ENCODE measurements at regions not wholly inside any gene's neighbourhood (a gene's known extent, or its start where the extent isn't known, plus 50 kb on each side); places are given as distances from the start of the nearest gene placed in this dataset.

DNA sequence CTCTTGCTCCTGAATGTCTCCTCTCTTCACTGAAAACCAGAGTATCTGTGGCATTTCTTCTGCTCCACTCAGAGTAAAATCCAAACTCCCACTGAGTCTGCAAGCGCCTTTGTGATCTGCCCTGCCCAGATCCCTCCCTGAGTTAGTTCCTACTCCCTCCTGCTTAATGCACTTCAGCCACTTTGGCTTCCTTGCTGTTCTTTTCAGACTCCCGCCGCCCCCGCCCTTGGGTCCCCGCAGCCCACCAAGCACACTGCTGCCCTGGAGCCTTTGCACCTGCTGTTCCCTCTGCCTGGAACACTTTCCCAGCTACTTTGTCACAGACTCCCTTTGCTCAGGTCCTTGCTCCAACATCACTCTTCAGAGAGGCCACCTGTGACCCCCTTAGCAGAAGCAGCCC is 127.2 kb upstream of the SLC25A48 start:
- no peak for FAIRE-seq
- DNase-seq (ENCODE audit: insufficient read length): no peak
- no peak for TF ChIP-seq POLR2AphosphoS5 (IDR thresholded peaks at IDR 0.05; ENCODE audit: low read depth, low read length)
- TF ChIP-seq POLR2A (IDR thresholded peaks at IDR 0.05; ENCODE audit: low read depth, low read length): no peak
- no peak for TF ChIP-seq TAF1 (IDR thresholded peaks at IDR 0.05; ENCODE audit: borderline replicate concordance, low read depth, low read length)

DNA sequence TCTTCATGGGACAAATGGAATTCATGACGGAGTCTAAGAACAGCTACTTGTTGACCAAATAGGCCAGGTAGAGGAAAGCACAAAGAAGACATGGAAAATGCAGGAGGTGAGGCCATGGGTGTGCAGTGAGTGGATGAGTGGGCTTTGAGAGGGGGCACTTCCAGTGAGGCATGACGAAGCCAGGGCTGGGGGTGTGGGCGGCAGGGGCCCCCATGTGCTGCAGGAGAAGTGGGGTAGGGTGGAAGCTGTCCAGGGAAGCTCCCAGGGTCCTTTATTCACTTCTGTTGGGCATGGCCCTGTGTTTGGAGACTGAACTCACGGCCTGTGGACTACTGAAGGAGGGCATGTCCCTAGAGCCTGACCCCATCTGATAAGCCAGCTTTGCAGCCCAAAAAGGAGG is 127.6 kb upstream of the SLC25A48 start:
- no peak for FAIRE-seq
- TF ChIP-seq POLR2A (IDR thresholded peaks at IDR 0.05; ENCODE audit: low read depth, low read length): no peak
- no peak for TF ChIP-seq TAF1 (IDR thresholded peaks at IDR 0.05; ENCODE audit: borderline replicate concordance, low read depth, low read length)
- TF ChIP-seq POLR2AphosphoS5 (IDR thresholded peaks at IDR 0.05; ENCODE audit: low read depth, low read length): no peak
- DNase-seq (ENCODE audit: insufficient read length): no peak

DNA sequence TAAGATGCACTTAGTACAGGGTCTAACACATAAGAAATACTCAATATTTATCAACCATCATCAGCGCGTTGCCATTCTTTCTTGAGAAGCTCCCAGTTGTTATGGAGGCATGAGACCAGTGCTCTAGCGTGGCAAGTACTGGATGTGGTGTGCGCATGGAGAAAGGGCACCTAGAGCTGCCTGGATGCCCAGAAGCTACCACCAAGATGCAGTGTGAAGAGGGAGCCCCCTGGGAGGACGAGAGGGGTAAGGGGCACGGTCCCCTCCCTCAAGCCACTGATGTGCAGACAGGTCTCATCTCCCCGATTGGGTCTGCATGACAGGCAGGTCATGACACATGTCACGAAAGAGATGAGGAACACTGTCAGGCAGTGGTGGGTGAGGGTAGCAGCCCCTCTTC is 127.7 kb upstream of the CXCL14 start:
- DNase-seq (ENCODE audit: insufficient read length) (no peak), FAIRE-seq (no peak)
- no peak for TF ChIP-seq TAF1 (IDR thresholded peaks at IDR 0.05; ENCODE audit: borderline replicate concordance, low read depth, low read length)
- TF ChIP-seq POLR2A (IDR thresholded peaks at IDR 0.05; ENCODE audit: low read depth, low read length): no peak
- TF ChIP-seq POLR2AphosphoS5 (IDR thresholded peaks at IDR 0.05; ENCODE audit: low read depth, low read length): no peak

DNA sequence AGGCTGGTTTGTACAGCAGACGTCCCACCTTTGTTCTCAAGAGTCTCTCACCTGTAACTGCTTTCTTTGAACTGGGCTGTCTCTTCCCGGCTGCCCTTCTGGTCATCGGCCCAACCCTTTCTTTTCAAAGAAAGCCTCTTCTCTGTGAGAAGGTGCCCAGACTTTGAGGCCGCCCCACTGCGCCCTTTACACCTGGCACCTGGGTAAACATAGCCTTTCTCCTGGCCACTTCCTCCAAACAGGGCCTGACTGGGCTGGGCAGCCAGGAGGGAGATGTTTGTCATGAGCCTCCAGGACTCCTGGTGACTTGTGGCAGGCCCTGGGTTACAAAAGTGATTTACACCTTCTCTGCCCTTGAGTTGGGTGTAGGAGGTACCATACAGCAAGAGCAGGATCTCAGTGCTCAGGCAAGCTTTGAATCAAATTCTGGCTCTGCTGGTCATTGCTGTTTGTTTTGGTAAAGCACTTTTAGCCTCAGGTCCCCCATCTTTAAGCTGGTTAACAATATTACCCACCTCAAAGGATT is 127.2 kb upstream of the CXCL14 start:
- DNase-seq (ENCODE audit: insufficient read length) (no peak), FAIRE-seq (no peak)
- TF ChIP-seq POLR2AphosphoS5 (IDR thresholded peaks at IDR 0.05; ENCODE audit: low read depth, low read length): no peak

DNA sequence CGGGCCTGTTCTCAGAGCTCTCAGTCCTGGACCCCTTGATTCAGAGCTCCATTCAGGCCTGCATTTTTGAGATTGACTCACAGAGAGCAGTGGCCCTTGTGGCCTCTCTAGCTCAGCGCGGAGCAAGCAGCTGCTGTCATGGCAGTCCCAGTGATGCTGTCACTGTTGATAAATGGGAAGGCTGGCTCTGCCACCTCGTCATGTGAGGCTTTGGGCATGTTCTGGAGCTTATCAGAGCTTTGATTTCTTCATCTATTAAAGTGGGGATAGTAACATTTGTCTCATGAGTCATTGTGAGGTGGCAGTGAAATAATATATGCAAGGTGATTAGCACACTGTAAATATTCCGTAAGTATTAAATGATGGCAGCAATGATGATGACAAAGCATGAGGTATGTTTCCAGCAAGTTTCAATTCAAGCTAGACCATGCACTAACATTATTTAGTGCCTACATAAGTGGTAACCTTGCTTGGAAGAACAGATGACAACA is 126.4 kb upstream of the CXCL14 start:
- FAIRE-seq: no peak
- TF ChIP-seq POLR2AphosphoS5 (IDR thresholded peaks at IDR 0.05; ENCODE audit: low read depth, low read length) (no peak), POLR2A (IDR thresholded peaks at IDR 0.05; ENCODE audit: low read depth, low read length) (no peak), TAF1 (IDR thresholded peaks at IDR 0.05; ENCODE audit: borderline replicate concordance, low read depth, low read length) (no peak)
- DNase-seq (ENCODE audit: insufficient read length): no peak

DNA sequence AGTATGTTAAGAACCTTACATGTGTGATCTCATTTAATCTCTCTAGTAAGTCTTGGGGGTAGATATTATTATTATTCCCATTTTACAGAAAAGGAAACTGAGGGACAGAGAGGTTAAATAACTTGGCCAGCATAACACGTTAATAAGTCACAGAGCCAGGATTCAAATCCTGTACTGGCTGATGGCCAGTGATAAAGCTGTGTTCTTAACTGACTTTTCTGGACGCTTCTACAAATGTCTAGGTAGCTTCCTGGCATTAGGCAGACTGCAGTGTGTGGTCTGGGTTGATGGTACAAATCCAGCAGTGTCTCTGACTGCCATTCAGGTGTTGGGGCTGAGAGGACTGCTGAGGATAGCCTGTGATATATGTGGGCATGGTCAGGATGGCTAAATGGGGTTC is 125.8 kb upstream of the CXCL14 start:
- TF ChIP-seq TAF1 (IDR thresholded peaks at IDR 0.05; ENCODE audit: borderline replicate concordance, low read depth, low read length) (no peak), POLR2A (IDR thresholded peaks at IDR 0.05; ENCODE audit: low read depth, low read length) (no peak), POLR2AphosphoS5 (IDR thresholded peaks at IDR 0.05; ENCODE audit: low read depth, low read length) (no peak)
- DNase-seq (ENCODE audit: insufficient read length) (no peak), FAIRE-seq (no peak)

DNA sequence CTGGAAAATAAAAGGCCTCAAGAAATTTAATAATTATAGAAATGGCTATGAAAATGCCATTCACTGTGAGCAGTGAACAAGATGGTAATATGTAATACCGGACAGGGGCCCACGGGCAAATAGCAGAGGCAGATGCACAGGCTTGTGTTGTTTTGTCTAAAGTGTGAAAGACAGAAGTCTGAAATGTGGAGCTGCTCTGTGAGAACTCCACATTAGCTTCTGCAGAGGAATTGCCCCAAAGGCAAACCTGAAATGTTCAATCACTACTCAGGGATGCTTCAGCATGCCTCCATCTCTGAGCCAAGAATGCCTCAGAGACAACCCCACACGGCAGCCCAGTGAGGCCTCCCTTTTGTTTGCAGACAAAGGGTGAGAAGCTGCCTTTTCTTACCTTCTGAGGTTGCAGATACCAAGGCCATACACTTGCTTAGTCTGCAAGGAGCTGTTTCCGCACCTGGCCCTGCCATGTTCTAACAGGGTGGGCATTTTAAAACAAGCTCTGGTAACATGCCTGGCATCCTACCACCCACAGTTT is 124.3 kb upstream of the CXCL14 start:
- FAIRE-seq (no peak), DNase-seq (ENCODE audit: insufficient read length) (no peak)
- TF ChIP-seq POLR2A (IDR thresholded peaks at IDR 0.05; ENCODE audit: low read depth, low read length) (no peak), TAF1 (IDR thresholded peaks at IDR 0.05; ENCODE audit: borderline replicate concordance, low read depth, low read length) (no peak)

DNA sequence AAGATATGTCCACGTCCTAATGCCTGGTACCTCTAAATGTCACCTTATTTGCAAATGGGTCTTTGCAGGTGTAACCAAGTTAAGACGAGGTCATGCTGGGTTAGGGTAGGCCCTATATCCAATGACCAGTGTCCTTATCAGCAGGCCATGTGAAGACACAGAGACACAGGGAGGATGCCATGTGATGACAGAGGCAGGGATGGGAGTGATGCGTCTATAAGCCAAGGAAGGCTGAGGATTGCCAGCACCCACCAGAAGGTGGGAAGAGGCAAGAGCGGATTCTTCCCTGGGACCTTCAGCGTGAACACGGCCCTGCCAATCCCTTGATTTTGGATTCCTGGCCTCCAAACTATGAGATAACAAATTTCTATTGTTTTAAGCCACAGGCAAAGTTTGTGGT is 123.4 kb upstream of the CXCL14 start:
- FAIRE-seq (no peak), DNase-seq (ENCODE audit: insufficient read length) (no peak)
- no peak for TF ChIP-seq POLR2AphosphoS5 (IDR thresholded peaks at IDR 0.05; ENCODE audit: low read depth, low read length)
- no peak for TF ChIP-seq TAF1 (IDR thresholded peaks at IDR 0.05; ENCODE audit: borderline replicate concordance, low read depth, low read length)
- TF ChIP-seq POLR2A (IDR thresholded peaks at IDR 0.05; ENCODE audit: low read depth, low read length): no peak

DNA sequence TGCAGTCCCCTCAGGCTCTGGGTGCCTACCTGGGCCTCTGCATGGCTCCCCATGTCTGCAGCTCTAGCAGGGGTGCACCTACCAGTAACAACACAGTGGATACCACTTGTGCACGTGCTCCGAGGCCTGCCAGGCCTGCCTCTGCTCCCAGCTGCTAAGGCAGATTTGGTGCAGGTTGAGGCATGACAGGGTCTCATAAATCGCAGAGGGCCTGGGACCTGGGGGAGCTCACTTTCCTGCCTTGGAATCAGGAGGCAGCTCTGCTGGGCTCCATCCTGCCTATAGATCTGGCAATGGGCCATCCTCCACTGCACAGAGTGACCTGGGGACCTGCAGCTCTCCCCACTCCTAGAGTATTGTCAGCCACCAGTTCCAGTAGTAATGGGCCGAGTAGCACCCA is 121.9 kb upstream of the CXCL14 start:
- TF ChIP-seq POLR2A (IDR thresholded peaks at IDR 0.05; ENCODE audit: low read depth, low read length) (no peak), POLR2AphosphoS5 (IDR thresholded peaks at IDR 0.05; ENCODE audit: low read depth, low read length) (no peak), TAF1 (IDR thresholded peaks at IDR 0.05; ENCODE audit: borderline replicate concordance, low read depth, low read length) (no peak)
- no peak for DNase-seq (ENCODE audit: insufficient read length)

DNA sequence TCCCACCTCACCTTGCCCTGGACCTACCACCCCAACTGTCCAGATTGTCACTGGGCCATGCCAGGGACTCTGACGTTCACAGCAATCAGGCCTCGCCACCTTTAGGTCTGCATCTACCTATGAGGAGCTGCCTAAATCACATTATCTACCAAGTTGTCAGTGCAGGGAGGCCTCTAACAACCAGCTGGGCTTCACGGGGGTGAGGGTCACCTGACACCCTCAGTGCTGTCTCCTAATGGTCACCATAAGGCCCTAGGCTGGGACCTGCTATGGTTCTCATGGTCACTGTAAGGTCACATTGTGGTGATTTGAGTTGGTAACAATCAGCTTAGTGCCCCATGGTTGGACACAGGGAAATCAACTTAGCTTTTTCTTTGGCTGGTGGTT is 119.2 kb upstream of the CXCL14 start:
- TF ChIP-seq POLR2AphosphoS5 (IDR thresholded peaks at IDR 0.05; ENCODE audit: low read depth, low read length): no peak
- no peak for TF ChIP-seq POLR2A (IDR thresholded peaks at IDR 0.05; ENCODE audit: low read depth, low read length)
- TF ChIP-seq TAF1 (IDR thresholded peaks at IDR 0.05; ENCODE audit: borderline replicate concordance, low read depth, low read length): no peak
- DNase-seq (ENCODE audit: insufficient read length) (no peak), FAIRE-seq (no peak)

More for the DNA sequence above, 121.9 kb upstream of the CXCL14 start:
- FAIRE-seq: no peak

DNA sequence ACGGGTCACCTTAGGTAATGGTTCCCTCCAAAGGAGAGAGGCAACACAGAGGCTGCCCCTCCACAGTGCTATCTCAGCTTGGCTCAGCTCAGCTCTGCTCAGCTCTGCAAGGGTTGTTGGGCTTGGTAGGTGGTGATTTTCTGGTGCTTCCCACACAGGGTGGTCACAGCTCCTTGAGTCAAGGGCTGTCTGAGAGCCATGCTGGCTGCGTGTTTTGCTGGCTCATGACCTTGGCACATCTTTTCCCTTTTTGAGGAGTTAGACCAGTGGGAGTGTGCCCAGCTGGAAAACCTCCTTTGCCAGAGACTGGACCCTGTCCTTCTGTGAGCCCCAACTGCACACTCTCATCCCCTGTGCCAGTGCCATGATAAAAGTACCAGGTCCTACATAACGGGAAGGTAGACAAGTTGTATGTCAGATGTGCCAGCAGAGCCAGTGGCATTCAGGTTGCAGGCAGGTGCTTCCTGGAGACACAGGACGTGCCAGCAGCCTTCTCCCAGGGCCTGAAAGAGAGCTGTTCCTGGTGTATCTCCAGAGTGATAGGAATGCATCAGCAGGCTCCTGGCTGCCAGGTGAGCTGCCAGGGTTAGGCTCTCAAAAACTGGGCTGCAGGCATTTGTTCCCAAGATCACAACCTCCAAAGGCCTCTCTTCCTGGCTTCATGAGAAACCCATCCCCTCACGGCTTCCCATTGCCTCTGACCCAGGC is 118.6 kb upstream of the CXCL14 start:
- TF ChIP-seq TAF1 (IDR thresholded peaks at IDR 0.05; ENCODE audit: borderline replicate concordance, low read depth, low read length) (no peak), POLR2A (IDR thresholded peaks at IDR 0.05; ENCODE audit: low read depth, low read length) (no peak), POLR2AphosphoS5 (IDR thresholded peaks at IDR 0.05; ENCODE audit: low read depth, low read length) (no peak)
- FAIRE-seq (no peak), DNase-seq (ENCODE audit: insufficient read length) (no peak)

DNA sequence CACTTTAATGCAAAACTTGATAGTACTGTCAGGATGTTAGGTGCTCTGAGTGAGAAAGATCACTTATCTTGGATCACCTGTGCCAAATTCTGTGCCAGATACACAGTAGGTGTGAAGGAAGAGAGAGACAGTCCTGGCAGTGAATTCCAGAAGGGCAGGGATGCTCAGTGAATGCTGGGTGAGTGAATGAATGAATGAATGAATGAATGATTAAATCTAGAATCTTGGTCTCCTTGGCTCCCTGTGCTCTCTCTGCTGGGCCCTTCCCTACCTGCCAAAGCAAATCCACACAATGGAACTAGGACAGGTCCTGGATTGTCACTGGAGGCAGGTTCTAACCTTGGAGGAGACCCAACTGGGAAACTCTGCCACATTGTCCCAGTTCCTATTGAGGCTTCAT is 117.5 kb upstream of the CXCL14 start:
- no peak for FAIRE-seq
- TF ChIP-seq POLR2A (IDR thresholded peaks at IDR 0.05; ENCODE audit: low read depth, low read length): no peak
- TF ChIP-seq POLR2AphosphoS5 (IDR thresholded peaks at IDR 0.05; ENCODE audit: low read depth, low read length): no peak
- no peak for TF ChIP-seq TAF1 (IDR thresholded peaks at IDR 0.05; ENCODE audit: borderline replicate concordance, low read depth, low read length)

More for the DNA sequence above, 117.5 kb upstream of the CXCL14 start:
- no peak for DNase-seq (ENCODE audit: insufficient read length)
